GM12891 (cell line): ENCODE measurements at regions not wholly inside any gene's neighbourhood (a gene's known extent, or its start where the extent isn't known, plus 50 kb on each side); places are given as distances from the start of the nearest gene placed in this dataset.

Experiments
- POLR2A ChIP-seq: IDR thresholded peaks from 2 replicates; pipeline ENCODE4 v1.6.1; 2011; ENCODE audit warnings: low read depth, low read length, control low read depth
- POLR2AphosphoS5 ChIP-seq: IDR thresholded peaks from 2 replicates; pipeline ENCODE4 v1.6.1; 2011; ENCODE audit warnings: low read depth, low read length, control low read depth
- POU2F2 ChIP-seq: IDR thresholded peaks from 2 replicates; pipeline ENCODE4 v1.6.1; 2011; ENCODE audit warnings: low read depth, mild to moderate bottlenecking, control low read depth, low read length, moderate library complexity
- TAF1 ChIP-seq: IDR thresholded peaks from 2 replicates; pipeline ENCODE4 v1.6.1; 2011; ENCODE audit warnings: low read depth, low read length, control low read depth

GRCh38 chr6:84973606-84974005, 209.2 kb upstream of the TBX18 start:
- no peak for TF ChIP-seq POLR2AphosphoS5
- no peak for TF ChIP-seq POLR2A
- no peak for TF ChIP-seq TAF1
- no peak for TF ChIP-seq POU2F2
